IPS-18c (cell line): ENCODE measurements at regions not wholly inside any gene's neighbourhood (a gene's known extent, or its start where the extent isn't known, plus 50 kb on each side); places are given as distances from the start of the nearest gene placed in this dataset.
"Not testable (repeated sequence)": the region's sequence is repeated elsewhere in the genome, so short reads cannot be mapped to it uniquely, and the experiment has no call there.

Source experiments
- H3K4me3 ChIP-seq: 2 replicates; pipeline ENCODE4 v1.7.0; 2013; ENCODE audit warnings: low read depth, mild to moderate bottlenecking, low read length, moderate library complexity; ENCODE audit not compliant: insufficient read depth
- H3K9me3 ChIP-seq: one replicate; pipeline ENCODE4 v1.6.1; 2013; ENCODE audit warnings: mild to moderate bottlenecking, low read length, moderate library complexity; ENCODE audit not compliant: control insufficient read depth, insufficient read depth

DNA sequence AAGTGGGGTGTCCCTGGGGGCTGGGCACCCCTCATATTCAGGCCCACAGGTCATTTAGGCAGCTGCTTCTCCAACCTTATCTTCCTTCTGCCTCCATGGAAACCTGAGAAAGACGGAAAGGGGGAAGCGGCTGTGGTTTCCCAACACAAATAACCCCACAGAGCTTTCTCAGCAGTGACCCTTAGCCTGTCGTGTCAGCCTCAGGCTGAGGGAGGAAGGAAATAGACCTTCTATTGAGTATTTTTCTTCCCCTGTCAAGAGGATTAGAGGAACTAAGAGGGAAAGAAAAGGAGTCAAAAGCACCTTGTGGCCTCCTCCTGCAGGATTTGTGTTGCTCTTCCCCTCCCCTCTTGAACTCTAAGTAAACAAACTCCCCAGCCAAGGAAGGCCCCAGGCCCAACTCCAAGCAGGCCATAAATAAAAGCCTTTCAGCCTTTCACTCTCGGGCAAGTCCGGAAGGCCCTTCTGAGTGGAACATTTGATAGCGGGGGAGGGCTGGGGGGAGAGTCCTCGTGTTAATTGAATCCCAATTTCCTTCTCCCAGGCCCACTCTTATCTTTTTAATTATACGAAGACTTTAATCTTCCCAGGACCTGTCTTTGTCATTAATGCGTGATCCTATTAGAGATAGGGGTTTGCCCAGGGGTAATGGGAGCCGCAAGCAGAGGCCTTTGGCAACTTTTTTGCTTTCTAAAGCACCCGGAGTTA lies 121.8 kb downstream of the TRIM43 start:
- H3K9me3 ChIP-seq, H3K4me3 ChIP-seq: not testable (repeated sequence)

- H3K9me3 ChIP-seq, H3K4me3 ChIP-seq: not testable (repeated sequence)
Measured at GRCh38 chr2:95714398-95714797, 122.6 kb downstream of the TRIM43 start.

GRCh38 chr2:95719473-95720060 lies 127.8 kb downstream of the TRIM43 start:
- H3K9me3 ChIP-seq: no peaks in the 10 kb centered on the region
- no peak overlapping the region for H3K4me3 ChIP-seq

DNA sequence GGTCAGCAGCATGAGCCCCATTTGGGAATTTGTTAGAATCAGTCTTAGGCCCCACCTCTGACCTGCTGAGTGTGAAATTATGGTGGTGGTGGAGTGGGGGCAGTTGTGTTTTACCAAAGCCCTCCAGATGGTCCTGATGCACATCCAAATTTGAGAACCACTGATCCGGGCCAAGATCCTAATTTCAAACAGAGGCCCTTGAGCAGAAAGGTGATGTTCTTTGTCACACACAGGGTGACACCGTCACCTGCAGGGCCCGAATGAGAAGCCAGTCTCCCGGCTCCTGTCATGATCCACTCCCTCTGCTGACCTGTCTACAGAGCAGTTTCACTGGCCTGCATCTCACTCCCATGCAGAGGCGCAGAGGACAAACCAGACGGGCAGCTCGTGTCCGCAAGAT lies 129.9 kb downstream of the TRIM43 start:
- Histone ChIP-seq H3K9me3 (no peaks in the 10 kb centered on the region), H3K4me3 (no peak overlapping the region)

DNA sequence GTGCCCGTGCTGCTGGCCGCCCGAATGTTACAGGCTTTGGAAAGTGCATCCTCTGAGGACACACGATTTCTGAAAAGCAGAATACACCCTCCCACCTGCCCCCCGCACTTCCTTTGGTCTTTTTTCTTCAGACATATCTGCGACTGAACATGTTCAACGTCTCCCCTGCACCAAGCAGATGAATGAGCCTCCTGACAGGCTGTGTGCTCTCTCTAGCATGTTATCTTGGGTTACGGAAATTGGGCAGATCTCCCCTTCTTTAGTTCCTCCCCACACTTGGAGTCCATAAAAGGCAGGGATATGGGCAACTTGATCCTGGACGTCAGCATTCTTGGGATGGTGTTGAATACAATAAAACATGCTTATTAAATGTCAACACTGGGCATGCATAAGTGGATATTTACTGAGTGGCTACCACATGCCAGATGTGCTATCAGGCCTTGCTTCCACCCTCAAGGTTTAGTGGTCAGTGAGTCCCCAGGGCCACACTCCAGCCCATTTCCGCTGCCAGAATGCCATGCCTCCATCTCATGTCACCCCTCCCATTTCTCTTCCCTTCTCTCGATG lies 130.4 kb downstream of the TRIM43 start:
- no peaks in the 10 kb centered on the region for H3K9me3 ChIP-seq

DNA sequence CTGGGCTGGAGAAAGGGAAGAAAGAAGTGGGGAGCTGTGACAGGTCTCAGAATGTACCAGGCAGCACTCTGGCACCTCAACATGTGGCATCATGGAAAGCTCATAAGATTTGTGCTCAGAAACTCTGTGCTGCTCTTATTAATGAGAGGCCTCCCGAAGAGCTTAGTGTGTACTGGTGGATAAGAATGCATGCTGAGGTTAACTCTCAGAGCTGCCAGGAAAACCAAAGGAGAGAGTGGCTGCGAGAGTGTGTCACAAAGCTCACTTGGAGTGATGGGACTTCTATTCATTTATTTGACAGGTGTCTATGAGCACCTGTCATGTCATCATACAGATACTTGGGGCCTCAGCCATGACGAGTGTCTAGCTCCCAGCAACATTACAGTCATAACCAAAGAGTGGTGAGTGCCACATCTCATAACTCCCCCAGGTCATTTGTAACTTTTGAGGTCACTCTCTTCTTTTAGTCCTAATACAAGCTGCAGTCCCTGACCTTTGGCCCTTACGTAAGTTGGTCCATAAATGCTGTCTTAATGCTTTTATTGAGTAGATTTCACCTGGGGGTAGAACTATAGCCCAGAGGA lies 131.9 kb downstream of the TRIM43 start:
- not testable (repeated sequence) for H3K9me3 ChIP-seq, H3K4me3 ChIP-seq

More for the DNA sequence above, 130.4 kb downstream of the TRIM43 start:
- no peak overlapping the region for H3K4me3 ChIP-seq

DNA sequence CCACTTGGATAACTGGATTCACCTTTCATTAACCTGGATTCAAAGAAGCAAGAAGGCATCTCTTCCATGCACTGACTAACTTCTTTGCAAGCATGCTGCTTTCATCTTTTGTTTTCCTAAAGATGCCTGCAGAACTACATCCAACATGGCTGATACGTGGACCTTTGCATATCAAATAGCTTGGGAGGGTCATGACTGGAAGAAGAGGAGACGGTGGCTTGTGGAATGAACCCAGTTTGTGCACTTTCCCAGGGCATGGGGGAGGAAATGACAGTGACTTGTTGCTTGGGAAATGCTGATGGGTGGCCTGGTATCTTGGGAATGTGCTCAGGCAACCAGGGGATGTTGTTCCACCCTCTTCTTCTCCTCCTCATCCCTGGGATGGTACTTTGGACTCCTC lies 133.4 kb downstream of the TRIM43 start:
- not testable (repeated sequence) for H3K9me3 ChIP-seq

DNA sequence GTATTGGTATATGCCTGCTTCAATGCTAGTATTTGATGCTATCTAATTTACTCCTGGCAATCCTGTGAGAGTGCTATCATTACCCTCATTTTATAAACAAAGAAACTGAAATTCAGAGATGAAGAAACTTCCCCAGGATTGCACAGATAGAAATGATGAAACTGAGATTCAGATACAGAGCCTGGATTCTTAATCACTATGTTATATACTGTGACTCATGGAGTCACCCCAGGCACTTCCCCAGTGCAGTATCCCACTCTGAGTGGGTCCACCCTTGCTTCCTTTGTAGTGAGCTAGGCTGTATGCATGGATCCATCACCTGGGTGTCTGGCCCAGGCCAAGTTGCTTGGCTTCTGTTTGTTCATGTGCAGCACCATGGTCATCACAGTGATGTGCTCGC lies 133.9 kb downstream of the TRIM43 start:
- H3K4me3 ChIP-seq, H3K9me3 ChIP-seq: not testable (repeated sequence)

More for the DNA sequence above, 133.4 kb downstream of the TRIM43 start:
- H3K4me3 ChIP-seq: not testable (repeated sequence)

GRCh38 chr2:95727420-95727819 lies 135.6 kb downstream of the TRIM43 start:
- not testable (repeated sequence) for H3K9me3 ChIP-seq, H3K4me3 ChIP-seq

GRCh38 chr2:95728878-95729596 lies 137.2 kb downstream of the TRIM43 start:
- peaks cover 2% of the 10 kb centered on the region for H3K9me3 ChIP-seq
- no peak overlapping the region for H3K4me3 ChIP-seq

GRCh38 chr2:95729597-95729955 lies 137.8 kb downstream of the TRIM43 start:
- peaks cover 2% of the 10 kb centered on the region for H3K9me3 ChIP-seq
- no peak overlapping the region for H3K4me3 ChIP-seq

DNA sequence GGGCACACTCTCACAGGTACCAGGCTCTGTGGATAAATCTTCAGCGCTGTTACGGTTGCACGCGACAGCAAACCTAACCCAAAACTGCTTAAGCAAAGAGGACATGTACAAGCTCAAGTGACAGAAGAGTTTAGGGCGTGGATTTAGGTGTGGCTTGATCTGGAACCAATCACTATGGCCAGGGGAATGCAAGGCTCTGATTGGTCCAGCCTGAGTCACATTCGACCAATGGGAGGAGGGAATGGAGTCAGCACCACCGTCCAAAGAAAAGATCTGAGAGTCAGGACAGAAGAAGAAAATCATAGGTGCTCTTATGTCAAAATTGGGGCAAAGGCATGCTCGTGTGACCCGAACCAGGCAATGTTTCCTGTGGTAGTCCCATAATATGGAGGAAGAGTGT lies 139.0 kb downstream of the TRIM43 start:
- peaks cover 2% of the 10 kb centered on the region for H3K9me3 ChIP-seq
- no peak overlapping the region for H3K4me3 ChIP-seq

DNA sequence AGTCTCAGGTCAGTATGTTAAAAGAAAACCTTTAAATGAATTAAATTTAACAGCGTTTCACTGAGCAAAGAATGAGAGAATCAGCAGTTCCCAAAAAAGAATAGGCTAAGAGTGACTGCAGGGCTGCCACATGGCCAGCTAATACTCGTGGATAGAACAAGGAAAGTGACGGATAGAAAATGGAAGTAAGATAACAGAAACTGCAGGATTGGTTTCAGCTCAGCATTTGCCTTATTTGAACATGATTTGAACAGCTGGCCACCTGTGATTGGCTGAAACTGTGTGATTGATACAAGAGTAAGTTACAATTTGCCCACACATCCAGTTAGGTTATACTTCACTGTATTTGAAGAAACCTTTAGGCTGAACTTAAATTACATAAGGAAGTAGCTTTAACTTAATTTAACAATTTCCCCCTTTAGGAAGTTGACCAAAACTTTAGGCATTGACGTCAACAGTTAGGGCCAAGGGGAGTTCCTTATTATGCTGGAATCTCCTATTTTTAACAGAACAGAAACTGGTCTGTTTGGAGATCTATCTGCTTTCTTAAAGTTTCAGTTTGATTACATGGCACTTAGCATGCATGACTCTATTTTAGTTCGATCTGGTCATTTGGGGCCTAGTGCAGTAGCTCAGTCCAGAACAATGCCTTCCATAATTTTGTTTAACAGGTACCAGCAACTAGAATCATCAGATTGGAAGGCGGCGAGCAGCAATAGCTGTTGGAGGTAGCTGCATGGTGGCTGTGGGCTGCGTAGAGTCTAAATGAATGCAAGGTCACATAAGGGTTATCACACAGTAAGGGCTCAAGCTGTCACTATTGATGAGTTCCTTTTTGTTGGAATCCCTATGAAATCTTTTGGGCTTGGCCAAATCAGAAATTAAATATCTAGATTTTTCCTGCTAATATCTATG lies 143.4 kb downstream of the TRIM43 start:
- Histone ChIP-seq H3K9me3 (peaks cover 2% of the 10 kb centered on the region), H3K4me3 (no peak overlapping the region)

DNA sequence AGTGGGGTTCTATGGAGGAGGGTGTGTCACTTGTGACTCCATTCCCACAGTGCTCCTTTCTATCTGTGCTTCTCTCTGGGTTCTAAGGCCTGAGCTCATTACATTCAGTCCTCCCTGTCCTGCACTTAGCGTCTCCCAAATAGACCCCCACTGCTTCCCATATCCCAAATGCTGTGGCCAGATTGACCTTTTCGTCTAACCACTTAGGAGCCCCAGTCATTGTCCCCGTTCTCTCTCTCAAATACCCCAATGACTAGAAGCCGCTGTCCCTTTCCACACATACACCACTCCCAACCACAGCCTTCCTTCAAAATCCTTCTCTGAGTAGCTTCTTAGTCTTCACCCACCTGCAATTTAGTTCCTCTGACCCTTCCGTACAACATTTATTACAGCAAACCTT lies 146.5 kb downstream of the TRIM43 start:
- Histone ChIP-seq H3K4me3 (no peak overlapping the region), H3K9me3 (peaks cover 2% of the 10 kb centered on the region)

DNA sequence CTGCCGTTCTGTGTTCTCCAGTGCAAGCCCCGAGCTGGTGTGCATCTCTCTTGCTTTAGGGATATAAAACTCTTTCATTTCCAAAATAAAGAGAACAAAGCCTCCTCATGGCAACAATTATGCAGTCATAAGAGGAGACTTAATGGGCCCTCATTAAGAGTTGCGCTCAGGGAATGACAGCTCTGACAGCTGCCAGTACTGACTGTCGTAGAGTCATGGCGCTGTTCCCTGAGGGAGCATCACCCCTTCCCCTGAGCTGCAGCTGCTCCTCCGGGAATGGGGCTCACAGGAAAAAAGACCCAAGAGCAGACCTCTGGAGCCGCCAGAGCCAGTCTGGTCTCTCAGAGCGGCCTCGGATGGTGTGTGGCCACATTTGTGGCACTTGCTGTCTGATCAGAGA lies 160.3 kb downstream of the TRIM43 start:
- H3K4me3 ChIP-seq, H3K9me3 ChIP-seq: not testable (repeated sequence)

GRCh38 chr2:95753812-95754211 lies 162.0 kb downstream of the TRIM43 start:
- not testable (repeated sequence) for H3K4me3 ChIP-seq, H3K9me3 ChIP-seq

DNA sequence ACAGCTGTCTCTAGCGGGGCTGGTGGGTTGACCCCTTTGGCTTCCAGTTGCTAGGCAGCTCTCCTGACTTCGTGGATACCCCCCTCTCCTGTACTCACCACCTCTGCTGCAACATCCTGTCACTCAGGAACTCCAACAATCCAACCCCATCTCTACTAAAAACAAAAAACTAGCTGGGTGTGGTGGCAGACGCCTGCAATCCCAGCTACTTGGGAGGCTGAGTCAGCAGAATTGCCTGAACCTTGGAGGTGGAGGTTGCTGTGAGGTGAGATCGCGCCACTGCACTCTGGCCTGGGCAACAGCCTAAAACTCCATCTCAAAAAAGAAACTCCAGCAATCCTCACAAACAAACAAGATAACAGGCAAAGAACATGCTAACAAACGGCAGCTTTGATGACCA lies 162.4 kb downstream of the TRIM43 start:
- H3K9me3 ChIP-seq, H3K4me3 ChIP-seq: not testable (repeated sequence)
